ENCODE measurements at regions not wholly inside any gene's neighbourhood (a gene's known extent, or its start where the extent isn't known, plus 50 kb on each side); places are given as distances from the start of the nearest gene placed in this dataset.

DNA sequence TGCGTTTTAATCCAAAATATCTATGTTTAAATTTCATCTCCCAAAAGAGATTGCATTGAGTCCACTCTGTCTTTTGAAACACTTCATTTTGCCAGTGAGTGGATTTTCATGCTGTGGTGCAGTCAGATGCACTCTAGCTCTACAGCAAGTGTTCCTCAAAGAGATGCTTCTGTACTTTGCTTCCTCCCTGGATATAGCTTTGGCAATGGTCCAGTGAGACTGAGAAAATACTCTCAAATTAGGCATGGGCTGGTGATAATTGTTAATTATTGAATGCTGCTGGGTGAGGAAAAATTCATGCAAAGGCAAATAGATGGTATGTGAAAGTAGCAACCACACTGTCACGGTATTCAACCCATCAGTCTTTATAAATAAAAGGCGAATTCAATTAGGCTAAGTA, 396.9 kb downstream of the ADGRL2 start:
- no peak for DNase-seq (ENCODE audit: extremely low spot score)
- intact Hi-C loops (cut with DNase I) = no loop called here
- WGBS = 79% methylated on average over 3 of the region's 3 CpGs
- Histone ChIP-seq H3K4me3 (no peak overlapping the region), H3K9me3 (no peaks in the 10 kb centered on the region), H3K27me3 (no peaks in the 10 kb centered on the region), H3K27ac (replicated peaks in 1 of 4) (no peak overlapping the region), H3K4me1 (no peaks in the 10 kb centered on the region), H3K36me3 (no peaks in the 10 kb centered on the region)
- TF ChIP-seq EP300 (IDR thresholded peaks at IDR 0.05) = no peak
- TF ChIP-seq, protein P1, sequence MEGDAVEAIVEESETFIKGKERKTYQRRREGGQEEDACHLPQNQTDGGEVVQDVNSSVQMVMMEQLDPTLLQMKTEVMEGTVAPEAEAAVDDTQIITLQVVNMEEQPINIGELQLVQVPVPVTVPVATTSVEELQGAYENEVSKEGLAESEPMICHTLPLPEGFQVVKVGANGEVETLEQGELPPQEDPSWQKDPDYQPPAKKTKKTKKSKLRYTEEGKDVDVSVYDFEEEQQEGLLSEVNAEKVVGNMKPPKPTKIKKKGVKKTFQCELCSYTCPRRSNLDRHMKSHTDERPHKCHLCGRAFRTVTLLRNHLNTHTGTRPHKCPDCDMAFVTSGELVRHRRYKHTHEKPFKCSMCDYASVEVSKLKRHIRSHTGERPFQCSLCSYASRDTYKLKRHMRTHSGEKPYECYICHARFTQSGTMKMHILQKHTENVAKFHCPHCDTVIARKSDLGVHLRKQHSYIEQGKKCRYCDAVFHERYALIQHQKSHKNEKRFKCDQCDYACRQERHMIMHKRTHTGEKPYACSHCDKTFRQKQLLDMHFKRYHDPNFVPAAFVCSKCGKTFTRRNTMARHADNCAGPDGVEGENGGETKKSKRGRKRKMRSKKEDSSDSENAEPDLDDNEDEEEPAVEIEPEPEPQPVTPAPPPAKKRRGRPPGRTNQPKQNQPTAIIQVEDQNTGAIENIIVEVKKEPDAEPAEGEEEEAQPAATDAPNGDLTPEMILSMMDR (IDR thresholded peaks at IDR 0.05) = no peak
- no peak for TF ChIP-seq POLR2A (IDR thresholded peaks at IDR 0.05; ENCODE audit: low read depth)
- no peak for TF ChIP-seq POLR2AphosphoS5 (IDR thresholded peaks at IDR 0.05)

DNA sequence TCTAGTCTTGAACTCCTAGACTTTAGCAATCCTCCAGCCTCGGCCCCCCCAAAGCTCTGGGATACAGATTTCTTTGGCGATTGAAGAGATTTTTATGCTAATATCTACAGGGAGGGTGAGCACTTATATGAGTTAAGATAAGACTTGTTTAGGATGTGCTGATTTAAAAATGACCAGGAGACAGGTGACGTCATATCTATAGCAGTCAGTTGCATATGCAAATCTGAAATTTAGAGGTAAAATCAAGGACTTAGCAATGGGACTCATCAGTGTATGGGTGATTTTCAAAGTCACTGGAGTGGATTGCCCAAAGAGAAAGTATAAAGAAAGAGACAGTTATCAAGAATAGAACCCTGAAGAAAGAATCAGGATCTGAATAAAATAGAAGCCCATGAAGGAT, 394.5 kb downstream of the ADGRL2 start:
- no peaks in the 10 kb centered on the region for H3K9me3 ChIP-seq
- intact Hi-C loops (cut with DNase I) = no loop called here
- H3K27me3 ChIP-seq = no peaks in the 10 kb centered on the region
- H3K36me3 ChIP-seq = no peaks in the 10 kb centered on the region
- WGBS = 95% methylated on average over 3 of the region's 3 CpGs
- TF ChIP-seq EP300 (IDR thresholded peaks at IDR 0.05) (no peak), POLR2A (IDR thresholded peaks at IDR 0.05; ENCODE audit: low read depth) (no peak), POLR2AphosphoS5 (IDR thresholded peaks at IDR 0.05) (no peak)
- TF ChIP-seq, protein P1 (IDR thresholded peaks at IDR 0.05) = no peak
- H3K4me3 ChIP-seq = no peak overlapping the region
- no peak overlapping the region for H3K27ac ChIP-seq (replicated peaks in 1 of 4)
- no peak for DNase-seq (ENCODE audit: extremely low spot score)
- no peaks in the 10 kb centered on the region for H3K4me1 ChIP-seq

DNA sequence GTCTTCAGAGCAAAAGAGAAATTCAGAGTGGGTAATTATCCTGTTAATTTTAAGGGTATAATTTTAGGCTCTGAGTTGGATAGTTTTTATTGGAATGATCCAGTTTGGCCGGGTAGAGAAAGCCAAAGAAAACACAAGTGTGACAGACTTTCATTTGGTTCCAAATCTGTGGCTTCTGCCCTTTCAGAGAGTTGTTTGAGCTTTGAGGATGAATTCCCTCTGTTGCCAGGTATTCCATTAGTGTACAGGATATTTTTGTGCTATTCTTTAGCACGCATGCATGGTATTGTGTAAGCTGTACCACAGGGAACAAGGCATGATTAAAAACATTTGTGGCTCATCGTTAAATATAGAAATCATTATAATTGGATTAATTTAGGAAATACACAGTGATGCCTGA, 384.4 kb downstream of the ADGRL2 start:
- no peaks in the 10 kb centered on the region for H3K9me3 ChIP-seq
- no peaks in the 10 kb centered on the region for H3K27me3 ChIP-seq
- no peak overlapping the region for H3K4me3 ChIP-seq
- H3K36me3 ChIP-seq = no peaks in the 10 kb centered on the region
- TF ChIP-seq EP300 (IDR thresholded peaks at IDR 0.05) = no peak
- no peak for TF ChIP-seq POLR2AphosphoS5 (IDR thresholded peaks at IDR 0.05)
- no peak for TF ChIP-seq POLR2A (IDR thresholded peaks at IDR 0.05; ENCODE audit: low read depth)
- TF ChIP-seq, protein P1 (IDR thresholded peaks at IDR 0.05) = no peak
- H3K4me1 ChIP-seq = peaks cover 0 to 11% (median 8%) of the 10 kb centered on the region in 4 donors
- 27% methylated on average over 3 of the region's 3 CpGs for WGBS
- no peak for DNase-seq (ENCODE audit: extremely low spot score)
- H3K27ac ChIP-seq (replicated peaks in 1 of 4) = no peak overlapping the region
- intact Hi-C loops (cut with DNase I) = no loop called here

DNA sequence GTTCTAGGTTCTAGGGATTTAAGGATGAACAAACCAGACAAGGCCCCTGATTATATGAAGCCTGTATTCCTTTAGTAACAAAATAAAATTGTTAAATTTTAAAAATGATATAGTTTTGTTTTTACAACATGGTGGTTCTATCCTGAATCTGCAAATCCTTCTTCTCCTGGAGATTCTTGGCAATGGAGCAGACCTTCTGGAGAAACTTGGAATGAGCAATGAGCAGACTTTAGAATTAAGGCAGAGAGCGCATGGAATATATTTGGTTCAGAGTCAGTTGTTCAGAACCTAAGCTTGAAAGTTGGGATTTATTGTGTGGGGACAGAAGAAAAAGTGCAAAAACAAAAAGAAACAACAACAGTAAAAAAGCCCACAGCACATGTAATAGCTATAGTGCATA, 381.1 kb downstream of the ADGRL2 start:
- H3K27me3 ChIP-seq = no peaks in the 10 kb centered on the region
- no peaks in the 10 kb centered on the region for H3K9me3 ChIP-seq
- H3K27ac ChIP-seq (replicated peaks in 1 of 4) = no peak overlapping the region
- intact Hi-C loops (cut with DNase I) = no loop called here
- 95% methylated on average over 1 of the region's 1 CpG for WGBS
- peaks cover 0 to 11% (median 8%) of the 10 kb centered on the region in 4 donors for H3K4me1 ChIP-seq
- no peak for DNase-seq (ENCODE audit: extremely low spot score)
- TF ChIP-seq POLR2A (IDR thresholded peaks at IDR 0.05; ENCODE audit: low read depth) (no peak), EP300 (IDR thresholded peaks at IDR 0.05) (no peak), POLR2AphosphoS5 (IDR thresholded peaks at IDR 0.05) (no peak)
- TF ChIP-seq, protein P1 (IDR thresholded peaks at IDR 0.05) = no peak
- H3K36me3 ChIP-seq = no peaks in the 10 kb centered on the region
- no peak overlapping the region for H3K4me3 ChIP-seq

DNA sequence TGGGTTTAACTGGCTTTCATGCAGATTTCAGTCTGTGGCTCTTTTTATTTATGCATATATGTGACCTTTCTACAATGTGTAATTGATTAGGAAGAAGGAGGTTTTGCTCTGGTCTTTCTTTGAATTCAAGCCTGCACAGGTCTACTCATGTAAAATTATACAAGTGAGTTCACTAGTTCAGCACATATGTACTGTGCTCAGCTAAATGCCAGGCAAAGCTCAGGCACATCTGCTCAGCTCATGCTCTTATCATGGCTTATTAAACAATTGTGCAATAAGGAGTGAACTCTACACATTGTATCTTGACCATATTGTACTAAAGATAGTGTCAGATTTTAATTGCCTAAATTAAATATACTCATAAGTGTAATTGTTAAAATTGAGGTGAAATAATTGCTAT, 378.4 kb downstream of the ADGRL2 start:
- Histone ChIP-seq H3K27me3 (no peaks in the 10 kb centered on the region), H3K4me3 (no peak overlapping the region), H3K4me1 (no peaks in the 10 kb centered on the region), H3K9me3 (no peaks in the 10 kb centered on the region), H3K27ac (replicated peaks in 1 of 4) (no peak overlapping the region), H3K36me3 (no peaks in the 10 kb centered on the region)
- TF ChIP-seq POLR2A (IDR thresholded peaks at IDR 0.05; ENCODE audit: low read depth) (no peak), POLR2AphosphoS5 (IDR thresholded peaks at IDR 0.05) (no peak), EP300 (IDR thresholded peaks at IDR 0.05) (no peak)
- TF ChIP-seq, protein P1 (IDR thresholded peaks at IDR 0.05) = no peak
- intact Hi-C loops (cut with DNase I) = no loop called here
- no peak for DNase-seq (ENCODE audit: extremely low spot score)
